ENCODE measurements at regions not wholly inside any gene's neighbourhood (a gene's known extent, or its start where the extent isn't known, plus 50 kb on each side); places are given as distances from the start of the nearest gene placed in this dataset.

GRCh38 chr7:121643320-121643719, 229.6 kb upstream of the PTPRZ1 start:
- TF ChIP-seq CTCF (IDR thresholded peaks at IDR 0.05) (no peak), POLR2A (IDR thresholded peaks at IDR 0.05) (no peak)
